ENCODE measurements at regions not wholly inside any gene's neighbourhood (a gene's known extent, or its start where the extent isn't known, plus 50 kb on each side); places are given as distances from the start of the nearest gene placed in this dataset.
"Not testable (repeated sequence)": the region's sequence is repeated elsewhere in the genome, so short reads cannot be mapped to it uniquely, and the experiment has no call there.

GRCh38 chr6:76837564-76837963, 625.7 kb downstream of the HTR1B start:
- DNase-seq, result no peak

- no peak for DNase-seq
Measured at GRCh38 chr6:76835695-76836094, 627.6 kb downstream of the HTR1B start.

DNA sequence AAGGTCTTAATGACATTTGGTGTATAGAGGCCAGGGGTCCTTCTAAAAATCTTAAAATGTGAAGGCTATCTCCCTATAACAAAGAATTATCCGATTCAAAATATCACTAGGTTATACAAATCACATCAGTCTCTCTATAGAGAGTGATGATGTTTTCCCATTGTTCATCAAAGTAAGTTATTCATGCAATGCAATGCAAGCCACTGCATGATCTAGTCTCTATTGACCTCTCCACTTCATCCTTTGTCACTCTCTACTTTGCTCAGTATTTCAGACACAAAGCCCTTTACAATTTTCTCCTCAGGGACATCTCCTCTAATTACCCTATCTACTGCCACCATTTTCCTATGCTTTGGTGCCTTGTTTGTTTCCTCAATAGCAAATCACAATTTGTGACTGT, 628.0 kb downstream of the HTR1B start:
- no peak for DNase-seq

DNA sequence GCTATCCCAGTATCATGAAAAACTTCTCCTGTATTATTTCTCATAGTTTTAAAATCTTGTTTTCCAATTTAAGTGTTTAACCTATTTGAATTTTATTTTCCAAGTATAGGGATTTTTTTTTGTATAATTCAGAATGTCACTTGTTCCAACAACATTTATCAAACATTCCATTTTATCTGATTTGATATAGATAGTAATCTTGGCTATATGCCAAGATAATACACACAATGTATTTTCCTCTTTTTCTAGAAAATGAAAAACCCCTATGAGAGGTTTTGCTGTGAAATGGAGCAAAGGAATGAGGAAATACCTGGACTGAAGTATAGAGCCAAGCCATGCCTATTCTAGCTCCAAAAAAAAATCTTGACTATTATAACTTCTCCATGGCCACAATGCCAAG, 628.9 kb downstream of the HTR1B start:
- no peak for DNase-seq

DNA sequence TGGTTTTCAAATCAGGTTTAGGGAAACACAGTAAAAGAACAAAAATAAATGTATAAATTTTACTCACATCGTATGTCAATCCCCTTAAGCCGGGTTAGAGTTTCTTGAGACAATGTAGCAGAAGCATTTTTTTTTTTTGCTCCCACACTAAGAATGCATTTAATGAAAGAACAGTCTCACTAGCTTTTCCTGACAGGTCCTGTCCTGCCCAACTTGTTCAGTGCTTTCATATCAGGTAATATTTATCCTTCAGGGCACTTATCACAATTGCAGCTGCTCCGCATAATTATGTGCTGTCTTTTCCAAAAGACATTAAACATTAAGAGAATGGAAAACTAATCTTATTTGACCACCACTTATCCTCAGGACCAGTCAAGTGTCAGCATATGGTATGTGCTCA, 632.0 kb downstream of the HTR1B start:
- no peak for DNase-seq

DNA sequence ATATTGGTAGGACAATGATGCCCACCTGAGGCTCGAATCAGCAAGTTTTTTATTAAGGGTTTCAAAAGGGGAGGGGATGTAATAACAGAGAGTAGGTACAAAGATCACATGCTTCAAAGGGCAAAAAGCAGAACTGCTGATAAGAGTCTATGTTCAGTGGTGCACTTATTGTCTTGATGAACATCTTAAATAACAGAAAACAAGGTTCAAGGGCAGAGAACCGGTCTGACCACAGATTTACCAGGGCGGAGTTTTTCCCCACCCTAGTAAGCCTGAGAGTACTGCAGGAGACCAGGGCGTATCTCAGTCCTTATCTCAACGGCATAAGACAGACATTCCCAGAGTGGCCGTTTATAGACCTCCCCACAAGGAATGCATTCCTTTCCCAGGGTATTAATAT, 639.7 kb downstream of the HTR1B start:
- not testable (repeated sequence) for DNase-seq

GRCh38 chr6:76818451-76818850, 644.8 kb downstream of the HTR1B start:
- DNase-seq, result no peak

GRCh38 chr6:76817429-76817828, 645.9 kb downstream of the HTR1B start:
- no peak for DNase-seq

- DNase-seq, result no peak
Measured at GRCh38 chr6:76814496-76815458, 648.5 kb downstream of the HTR1B start.

DNA sequence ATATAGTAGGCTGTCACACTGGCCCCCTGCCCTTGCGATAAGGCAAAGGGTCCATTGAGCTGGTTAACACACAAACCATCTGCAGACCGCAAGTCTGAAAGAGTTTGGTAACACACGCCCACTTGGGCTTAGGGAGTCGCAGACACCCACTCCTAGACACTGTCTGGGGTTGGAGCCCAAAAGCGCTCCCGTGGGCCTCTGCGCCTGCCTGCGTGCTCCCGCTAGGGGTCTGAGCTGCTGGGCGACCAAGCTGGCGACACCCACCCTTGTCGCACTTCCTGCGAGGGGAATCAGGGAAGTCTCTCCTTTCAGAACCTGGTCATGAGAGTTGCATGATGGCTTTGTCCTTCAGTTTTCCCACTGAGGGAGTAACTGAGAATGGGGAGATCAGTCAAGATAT, 653.0 kb downstream of the HTR1B start:
- DNase-seq, result no peak

DNA sequence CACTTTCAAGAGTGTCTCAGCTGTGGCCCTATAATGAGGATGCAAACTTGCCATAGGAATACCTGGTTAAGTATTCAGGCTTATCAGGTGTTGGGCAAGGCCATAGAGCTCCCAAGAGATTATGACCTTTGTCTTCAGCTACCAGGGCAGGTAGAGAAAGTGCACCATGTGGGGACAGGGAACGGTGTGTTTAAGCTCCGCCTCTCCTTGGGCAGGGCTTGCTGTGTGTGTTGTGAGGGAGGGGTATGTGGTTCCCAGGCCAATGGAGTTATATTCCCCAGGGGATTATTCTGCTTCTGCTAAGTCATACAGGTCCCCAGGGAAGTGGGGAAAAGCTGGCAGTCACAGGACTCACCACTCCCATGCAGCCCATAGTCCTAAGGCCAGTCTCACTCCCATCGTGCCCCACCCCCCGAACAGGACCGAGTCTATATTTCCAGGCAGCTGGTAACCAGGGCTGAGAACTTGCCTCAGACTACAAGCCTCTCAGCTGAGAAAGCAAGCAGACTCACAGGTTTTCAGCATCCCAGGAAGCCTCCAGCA, 660.2 kb downstream of the HTR1B start:
- DNase-seq, result no peak

GRCh38 chr6:76792394-76792793, 670.9 kb downstream of the HTR1B start:
- no peak for DNase-seq

DNA sequence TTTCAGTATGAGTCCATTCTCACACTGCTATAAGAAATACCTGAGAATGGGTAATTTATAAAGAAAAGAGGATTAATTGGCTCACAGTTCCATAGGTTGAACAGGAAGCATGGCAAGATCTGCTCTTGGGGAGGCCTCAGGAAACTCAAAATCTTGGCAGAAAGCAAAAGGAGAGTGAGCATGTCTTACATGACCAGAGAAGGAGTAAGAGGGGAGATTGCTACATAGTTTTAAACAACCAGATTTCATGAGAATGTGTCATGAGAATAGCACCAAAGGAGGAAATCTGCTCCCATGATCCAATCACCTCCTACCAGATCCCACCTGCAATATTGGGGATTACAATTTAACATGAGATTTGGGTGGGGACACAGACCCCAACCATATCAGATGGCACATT, 672.4 kb downstream of the HTR1B start:
- no peak for DNase-seq

DNA sequence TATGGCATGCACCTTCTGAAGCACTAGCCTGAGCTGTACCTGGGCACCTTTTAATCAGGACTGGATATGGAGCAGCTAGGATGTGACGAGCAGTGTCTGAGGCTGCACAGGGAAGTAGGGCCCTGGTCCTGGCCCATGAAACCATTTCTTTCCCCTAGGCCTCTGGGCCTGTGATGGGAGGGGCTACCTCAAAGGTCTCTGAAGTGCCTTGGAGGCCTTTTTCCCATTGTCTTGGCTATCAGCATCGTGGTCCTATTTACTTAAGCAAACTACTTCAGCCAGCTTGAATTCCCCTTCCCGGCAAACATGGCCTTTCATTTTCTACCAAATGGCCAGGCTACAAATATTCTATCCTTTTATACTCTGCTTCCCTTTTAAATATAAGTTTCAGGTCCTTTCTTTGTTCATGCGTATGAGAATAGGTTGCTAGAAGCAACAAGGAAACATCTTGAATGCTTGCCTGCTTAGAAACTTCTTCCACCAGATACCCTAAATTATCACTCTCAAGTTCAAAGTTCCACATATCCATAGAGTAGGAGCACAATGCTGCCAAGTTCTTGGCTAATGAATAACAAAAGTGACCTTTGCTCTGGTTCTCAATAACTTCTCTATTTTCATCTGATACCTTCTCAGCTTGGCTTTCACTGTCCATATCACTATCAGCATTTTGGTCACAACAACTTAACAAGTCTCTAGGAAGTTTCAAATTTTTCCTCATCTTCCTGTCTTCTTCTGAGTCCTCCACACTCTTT, 673.1 kb downstream of the HTR1B start:
- no peak for DNase-seq

DNA sequence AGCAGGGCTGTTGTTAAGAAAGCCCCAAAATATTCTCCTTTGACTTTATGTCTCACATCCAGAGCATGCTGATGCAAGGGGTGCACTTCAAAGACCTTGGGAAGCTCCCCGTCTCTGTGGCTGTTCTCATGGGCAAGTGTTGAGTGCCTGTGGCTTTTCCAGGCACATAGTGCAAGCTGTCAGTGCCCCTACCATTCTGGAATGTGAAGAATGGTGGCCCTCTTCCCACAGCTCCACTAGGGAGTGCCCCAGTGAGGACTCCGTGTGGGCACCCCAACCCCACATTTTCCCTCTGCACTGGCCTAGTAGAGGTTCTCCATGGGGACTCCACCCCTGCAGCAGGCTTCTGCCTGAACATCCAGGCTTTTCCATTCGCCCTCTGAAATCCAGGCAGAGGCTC, 673.7 kb downstream of the HTR1B start:
- DNase-seq, result no peak

GRCh38 chr6:76788155-76788554, 675.1 kb downstream of the HTR1B start:
- no peak for DNase-seq

DNA sequence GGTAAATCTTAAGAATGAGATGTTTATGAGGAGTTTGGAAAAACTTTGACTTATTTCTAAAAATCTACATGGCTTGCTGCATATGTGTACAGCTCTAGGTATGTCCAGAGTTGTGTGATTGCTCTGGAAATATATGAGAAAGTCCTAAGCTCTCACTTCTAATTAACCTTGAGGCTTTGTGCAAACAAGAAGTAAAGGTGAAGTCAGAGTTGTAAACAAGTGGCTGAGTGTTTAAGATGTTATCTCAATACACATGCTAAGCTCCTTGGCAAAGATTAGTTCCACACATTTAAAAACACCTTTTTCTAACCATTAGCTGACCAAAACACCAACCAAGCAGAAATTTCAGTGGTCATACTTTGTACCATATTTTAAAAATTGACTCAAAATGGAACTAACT, 684.2 kb downstream of the HTR1B start:
- no peak for DNase-seq

- DNase-seq, result no peak
Measured at GRCh38 chr6:76776876-76777275, 686.4 kb downstream of the HTR1B start.

DNA sequence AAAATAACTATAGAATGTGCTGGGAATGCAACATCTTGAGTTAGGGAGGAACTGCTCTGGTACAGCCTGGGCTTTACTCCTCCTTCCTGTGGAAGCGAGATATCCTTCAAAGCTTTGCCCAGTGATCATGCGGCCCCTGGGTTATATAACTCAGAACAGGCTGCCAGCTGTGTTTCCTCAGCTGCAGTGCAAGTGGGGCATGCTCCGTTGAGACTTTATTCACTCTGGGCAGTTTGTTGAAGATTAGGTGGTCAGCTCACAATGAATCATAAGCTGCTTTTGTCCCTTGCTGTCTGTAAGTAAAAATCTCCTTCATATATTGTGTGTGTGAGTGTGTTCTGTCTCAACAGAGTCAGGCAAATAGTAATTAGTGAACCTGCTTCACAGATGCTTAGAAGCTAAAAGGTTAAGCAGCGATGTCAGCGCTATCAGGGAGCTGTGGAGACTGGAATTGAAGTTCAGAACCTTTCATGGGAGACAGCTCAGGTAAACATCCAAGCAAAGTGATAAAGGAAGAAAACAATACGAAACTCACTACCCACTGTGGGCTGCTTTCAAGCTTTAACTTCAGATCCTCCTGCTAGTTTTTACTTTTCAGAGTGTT, 688.4 kb downstream of the HTR1B start:
- no peak for DNase-seq

GRCh38 chr6:76772951-76773350, 690.3 kb downstream of the HTR1B start:
- no peak for DNase-seq

GRCh38 chr6:76771059-76771634, 692.1 kb downstream of the HTR1B start:
- DNase-seq, result no peak

GRCh38 chr6:76770281-76770680, 693.0 kb downstream of the HTR1B start:
- DNase-seq, result no peak

- no peak for DNase-seq
Measured at GRCh38 chr6:76768556-76768955, 694.7 kb downstream of the HTR1B start.
